Renal cortex interstitium (tissue), 11 donors: ENCODE measurements at regions not wholly inside any gene's neighbourhood (a gene's known extent, or its start where the extent isn't known, plus 50 kb on each side); places are given as distances from the start of the nearest gene placed in this dataset.

Experiments used
- DNase-seq, 11 donors: peaks; one replicate each; pipeline ENCODE4 v3.0.0-alpha.2; 2013; ENCODE audit warnings: low read depth in 9 of 11, low spot score in 4 of 11; ENCODE audit errors: extremely low read depth in 1 of 11

- no peak for DNase-seq
Observed at GRCh38 chr16:9384141-9384540, 292.7 kb downstream of the HAPSTR1 start.

GRCh38 chr16:9389543-9390207 lies 298.2 kb downstream of the HAPSTR1 start:
- no peak for DNase-seq

GRCh38 chr16:9392956-9393355 lies 301.5 kb downstream of the HAPSTR1 start:
- no peak for DNase-seq

- DNase-seq = no peak
Observed at GRCh38 chr16:9393591-9393990, 302.1 kb downstream of the HAPSTR1 start.

GRCh38 chr16:9395958-9396359 lies 304.5 kb downstream of the HAPSTR1 start:
- DNase-seq = no peak

GRCh38 chr16:9399573-9399972 lies 308.1 kb downstream of the HAPSTR1 start:
- DNase-seq = no peak

GRCh38 chr16:9401173-9401572 lies 309.7 kb downstream of the HAPSTR1 start:
- no peak for DNase-seq

- DNase-seq = no peak
Observed at GRCh38 chr16:9402293-9402860, 310.9 kb downstream of the HAPSTR1 start.

GRCh38 chr16:9404811-9405210 lies 313.4 kb downstream of the HAPSTR1 start:
- no peak for DNase-seq

- no peak for DNase-seq
Observed at GRCh38 chr16:9406038-9406712, 314.7 kb downstream of the HAPSTR1 start.

GRCh38 chr16:9407206-9407758 lies 315.8 kb downstream of the HAPSTR1 start:
- no peak for DNase-seq

GRCh38 chr16:9408297-9408878 lies 316.9 kb downstream of the HAPSTR1 start:
- DNase-seq = no peak

GRCh38 chr16:9409560-9410493 lies 318.4 kb downstream of the HAPSTR1 start:
- DNase-seq = no peak

GRCh38 chr16:9411426-9411825 lies 320.0 kb downstream of the HAPSTR1 start:
- DNase-seq = no peak

- no peak for DNase-seq
Observed at GRCh38 chr16:9412031-9412914, 320.8 kb downstream of the HAPSTR1 start.

GRCh38 chr16:9412915-9413264 lies 321.4 kb downstream of the HAPSTR1 start:
- no peak for DNase-seq

GRCh38 chr16:9415545-9415944 lies 324.1 kb downstream of the HAPSTR1 start:
- DNase-seq = no peak

- no peak for DNase-seq
Observed at GRCh38 chr16:9417898-9418297, 326.5 kb downstream of the HAPSTR1 start.
